CD4-positive, alpha-beta T cell treated with Interleukin-17A for 4 hours (primary cell): ENCODE measurements at regions not wholly inside any gene's neighbourhood (a gene's known extent, or its start where the extent isn't known, plus 50 kb on each side); places are given as distances from the start of the nearest gene placed in this dataset.

Source experiments
- DNase-seq: peaks from one replicate; pipeline ENCODE4 v3.0.0-alpha.2; 2020; ENCODE audit warnings: mixed read lengths

- no peak for DNase-seq
Measured at GRCh38 chr3:176697284-176697889, 499.9 kb downstream of the TBL1XR1 start.

DNA sequence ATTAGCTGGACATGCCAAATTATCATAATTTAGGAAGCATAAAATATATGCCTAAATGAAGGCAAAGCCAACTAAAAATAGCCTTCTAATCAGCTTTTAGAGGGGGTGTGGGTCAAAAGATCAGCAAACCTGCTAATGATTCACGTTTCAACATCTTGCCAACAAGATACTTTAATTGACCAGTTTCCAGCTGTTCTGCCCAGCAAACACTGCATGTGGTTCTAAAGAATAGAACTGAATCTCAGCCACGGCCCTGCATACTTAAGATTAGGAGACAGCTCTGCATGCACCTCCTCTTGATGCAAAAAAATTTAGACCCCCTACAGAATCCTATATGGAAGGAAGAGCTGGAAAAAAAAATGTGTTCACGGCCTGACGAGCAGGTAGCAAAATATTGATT lies 500.5 kb downstream of the TBL1XR1 start:
- DNase-seq: no peak

DNA sequence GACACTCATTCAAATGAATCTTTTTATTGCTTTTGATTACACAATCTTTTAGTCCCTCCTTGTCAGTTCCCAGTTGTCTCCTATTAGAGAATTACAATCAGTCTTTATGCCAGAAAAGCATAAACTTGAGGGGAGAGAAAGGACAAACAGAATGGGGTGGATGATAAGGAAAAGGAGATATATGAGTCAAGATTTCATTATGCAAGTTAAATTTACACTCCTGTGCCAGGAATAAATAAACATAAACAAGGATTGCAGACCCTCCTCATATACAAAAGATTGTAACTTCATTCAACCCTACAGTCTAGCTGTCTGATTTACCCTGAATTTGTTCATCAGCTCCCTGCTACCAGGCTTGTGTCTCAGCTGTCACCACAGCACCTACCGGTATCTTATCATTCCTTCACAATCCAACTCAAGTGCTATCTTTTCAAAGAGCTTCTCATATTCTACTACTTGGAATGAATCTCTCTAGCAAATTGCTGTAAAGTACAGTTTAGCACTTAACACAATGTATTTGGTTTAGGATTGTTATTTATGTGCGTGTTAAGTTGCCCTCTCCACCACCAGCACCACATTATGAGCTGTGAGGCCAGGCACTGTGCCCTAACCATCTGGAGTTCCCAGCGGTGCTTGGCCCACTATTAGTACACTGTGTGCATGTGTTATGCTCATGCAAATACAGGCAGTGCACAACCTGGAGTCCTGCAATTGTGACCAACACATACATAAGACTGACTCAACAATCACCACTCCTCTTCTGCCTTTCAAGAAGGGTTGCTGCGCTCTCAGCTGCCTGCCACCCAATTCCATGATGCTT lies 504.1 kb downstream of the TBL1XR1 start:
- no peak for DNase-seq

DNA sequence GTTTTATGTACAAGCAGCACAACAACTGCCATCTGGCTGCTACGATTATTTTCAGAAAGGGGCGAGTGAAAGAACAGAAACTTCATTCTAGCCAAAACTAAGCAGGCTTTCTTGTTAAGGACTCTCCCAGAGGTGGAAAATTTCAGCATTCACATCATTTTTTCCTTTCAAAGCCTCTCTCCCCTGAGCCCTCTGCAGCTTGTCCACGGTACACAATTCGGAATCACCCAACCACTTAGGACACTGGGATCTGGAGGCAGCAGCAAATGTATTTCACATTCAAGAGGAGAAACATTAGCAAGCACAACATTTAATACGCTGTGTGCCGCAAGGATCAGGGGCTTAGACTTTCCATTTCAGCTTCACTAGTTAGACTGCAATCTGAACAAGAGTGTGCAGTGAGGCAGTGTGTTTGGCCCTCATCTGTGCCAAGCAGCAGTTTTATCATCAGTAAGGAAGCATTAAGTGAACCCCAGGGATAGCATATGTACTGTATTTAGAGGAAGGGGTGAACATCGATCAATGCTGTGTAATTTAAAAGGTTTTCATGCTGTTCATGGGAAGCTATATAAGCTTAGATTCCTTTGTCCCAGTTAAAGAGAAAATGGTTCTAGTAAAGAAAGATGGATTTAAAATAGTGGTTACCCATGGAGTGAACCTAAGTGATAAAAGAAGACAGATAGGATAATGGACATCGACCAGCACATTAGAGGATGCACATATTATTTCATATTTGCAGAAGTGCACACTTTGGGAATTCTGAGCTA lies 504.9 kb downstream of the TBL1XR1 start:
- DNase-seq: no peak

- no peak for DNase-seq
Measured at GRCh38 chr3:176690083-176690869, 507.0 kb downstream of the TBL1XR1 start.

DNA sequence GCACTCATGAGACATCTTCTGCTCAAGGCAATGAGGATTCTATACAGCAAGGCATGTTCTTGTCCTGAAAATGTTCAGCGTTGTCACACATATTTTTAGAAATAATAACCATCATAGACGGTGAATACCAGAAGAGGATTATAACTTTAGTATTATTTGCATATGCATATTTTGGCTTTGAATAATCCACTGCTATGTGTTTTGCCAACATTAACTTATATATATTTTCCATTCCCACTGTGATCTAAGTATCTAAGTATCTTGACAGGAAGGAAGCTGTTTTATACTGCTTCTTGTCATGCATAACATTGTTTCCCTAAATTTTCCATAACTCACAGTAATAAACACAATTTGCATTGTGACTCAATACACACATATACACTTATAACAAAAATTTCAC lies 509.5 kb downstream of the TBL1XR1 start:
- no peak for DNase-seq

GRCh38 chr3:176683382-176683781 lies 513.9 kb downstream of the TBL1XR1 start:
- DNase-seq: no peak

- no peak for DNase-seq
Measured at GRCh38 chr3:176663837-176664831, 533.1 kb downstream of the TBL1XR1 start.

- no peak for DNase-seq
Measured at GRCh38 chr3:176663387-176663786, 533.9 kb downstream of the TBL1XR1 start.

DNA sequence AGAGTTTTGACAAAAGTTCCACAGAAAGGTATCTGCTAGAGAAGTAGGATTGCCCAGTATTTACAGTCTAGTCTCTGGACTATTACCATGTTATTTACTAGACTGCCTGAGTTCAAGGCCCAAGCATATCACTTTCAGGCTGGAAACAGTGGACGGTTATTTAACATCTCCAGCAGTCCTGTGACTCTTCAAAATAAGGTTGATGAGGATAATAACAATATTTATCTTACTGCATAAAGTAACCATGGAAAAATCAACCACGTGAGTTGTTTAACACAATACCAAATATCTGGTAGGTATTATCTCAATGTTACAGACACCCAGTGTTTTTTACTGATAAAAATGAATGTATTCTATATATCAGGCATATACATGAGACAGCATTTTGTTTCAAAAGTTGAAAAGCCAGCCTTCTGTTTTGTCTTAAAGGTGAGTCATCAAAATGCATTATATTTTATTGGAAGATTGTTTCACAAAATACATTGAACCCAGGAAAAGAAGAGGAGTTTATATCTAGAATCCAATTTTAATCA lies 535.8 kb downstream of the TBL1XR1 start:
- DNase-seq: no peak

DNA sequence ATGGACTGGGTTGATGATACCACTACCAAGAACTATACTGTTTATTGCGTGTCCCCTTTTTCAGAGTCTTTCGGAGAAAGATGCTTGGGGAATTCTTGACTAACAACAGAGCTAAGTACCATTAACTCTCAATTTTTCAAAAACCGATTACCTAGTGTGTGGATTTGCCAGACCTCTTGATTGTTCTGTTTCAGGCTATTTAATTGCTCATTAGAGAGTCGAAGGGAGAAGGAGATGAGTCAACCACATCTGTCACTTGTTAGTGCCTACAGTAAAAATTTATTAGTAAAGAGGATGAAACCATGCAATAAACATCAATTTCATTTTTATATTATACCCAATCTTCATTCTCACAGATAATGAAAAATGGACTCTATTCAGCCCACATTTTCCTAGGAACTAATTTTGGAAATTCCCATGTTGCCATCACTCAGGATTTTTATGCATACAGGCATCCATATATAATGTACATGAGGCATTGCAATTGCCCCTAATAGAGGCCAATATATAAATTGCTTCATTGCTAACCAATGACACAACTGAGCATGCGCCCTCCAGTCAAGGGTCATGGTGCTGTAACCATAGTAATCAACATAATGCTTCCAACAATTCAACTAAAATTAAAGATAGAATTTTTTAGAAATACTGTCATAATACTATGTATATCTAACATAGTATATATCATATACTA lies 541.7 kb downstream of the TBL1XR1 start:
- no peak for DNase-seq

DNA sequence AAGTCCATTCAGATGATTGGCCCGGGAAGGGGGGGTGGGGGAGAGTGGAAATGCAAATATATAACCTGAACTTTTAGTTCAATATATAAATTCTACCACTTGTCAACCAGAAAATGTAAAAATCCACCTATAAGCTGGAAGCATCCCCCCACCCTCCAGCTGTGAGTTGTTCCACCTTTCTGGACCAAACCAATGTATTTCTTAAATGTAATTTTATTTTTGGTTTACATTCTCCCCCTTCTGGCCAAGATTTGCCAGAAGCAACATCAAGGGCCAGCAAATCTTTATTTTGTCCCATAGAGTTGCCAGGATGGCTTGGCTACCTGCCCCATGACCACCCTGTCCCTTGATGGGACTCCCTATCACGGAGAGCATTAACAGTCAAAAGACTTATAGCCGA lies 545.7 kb downstream of the TBL1XR1 start:
- no peak for DNase-seq

DNA sequence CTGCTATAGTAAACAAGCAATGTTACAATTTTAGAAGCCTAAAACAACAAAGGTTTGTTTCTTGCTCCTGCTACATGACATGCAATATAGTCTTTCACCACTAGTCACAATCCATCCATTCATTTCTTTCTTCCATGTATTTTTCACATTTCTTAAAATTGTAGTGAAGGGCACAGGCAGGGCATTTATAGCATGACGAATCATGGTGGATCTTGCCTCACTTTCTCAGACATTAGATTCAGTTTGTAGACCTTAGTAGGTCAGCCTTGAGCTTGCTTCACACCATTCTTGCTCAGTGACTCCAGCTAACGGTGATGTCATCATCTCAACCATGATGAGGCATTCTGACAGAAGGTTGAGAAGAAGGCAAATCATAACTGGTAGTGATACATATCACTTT lies 546.8 kb downstream of the TBL1XR1 start:
- DNase-seq: no peak

GRCh38 chr3:176647987-176648386 lies 549.3 kb downstream of the TBL1XR1 start:
- DNase-seq: no peak

- no peak for DNase-seq
Measured at GRCh38 chr3:176633511-176633910, 563.8 kb downstream of the TBL1XR1 start.

DNA sequence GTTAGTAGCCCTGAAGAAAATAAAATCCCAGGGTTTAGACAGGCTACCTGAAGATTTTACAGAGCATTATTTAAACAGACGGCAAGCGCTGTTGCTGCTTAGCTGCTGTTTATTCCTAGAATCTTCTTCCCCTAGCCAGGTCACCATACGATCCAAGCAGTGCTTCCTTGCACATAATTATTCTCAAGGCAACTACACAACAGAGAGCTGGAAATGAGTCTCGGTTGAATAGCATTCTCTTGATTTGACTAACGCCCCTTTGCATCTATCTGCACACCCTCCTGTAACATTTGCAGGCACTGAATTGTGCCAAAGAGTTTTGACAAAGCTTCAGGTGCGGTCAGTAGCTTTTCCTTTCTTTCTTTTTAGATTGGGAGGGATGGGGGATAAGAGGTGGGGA lies 564.4 kb downstream of the TBL1XR1 start:
- no peak for DNase-seq

DNA sequence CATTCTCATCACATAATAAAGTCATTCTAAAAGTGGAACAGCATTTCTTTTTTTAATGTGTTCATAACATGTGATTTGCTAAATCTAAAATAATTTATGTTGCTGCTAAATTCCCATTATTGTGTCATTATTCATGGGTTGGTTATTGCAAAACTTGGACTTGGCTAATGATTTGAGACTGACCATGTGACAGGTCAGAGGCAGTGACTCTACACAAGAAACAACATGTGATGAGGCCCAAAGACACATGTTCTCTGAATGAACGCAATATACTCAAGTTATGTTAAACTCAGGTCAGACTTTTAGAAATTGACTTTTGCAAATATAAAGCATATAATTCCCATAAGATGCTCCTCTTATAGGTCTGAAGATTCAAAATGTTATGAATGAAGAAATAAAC lies 566.1 kb downstream of the TBL1XR1 start:
- DNase-seq: no peak

DNA sequence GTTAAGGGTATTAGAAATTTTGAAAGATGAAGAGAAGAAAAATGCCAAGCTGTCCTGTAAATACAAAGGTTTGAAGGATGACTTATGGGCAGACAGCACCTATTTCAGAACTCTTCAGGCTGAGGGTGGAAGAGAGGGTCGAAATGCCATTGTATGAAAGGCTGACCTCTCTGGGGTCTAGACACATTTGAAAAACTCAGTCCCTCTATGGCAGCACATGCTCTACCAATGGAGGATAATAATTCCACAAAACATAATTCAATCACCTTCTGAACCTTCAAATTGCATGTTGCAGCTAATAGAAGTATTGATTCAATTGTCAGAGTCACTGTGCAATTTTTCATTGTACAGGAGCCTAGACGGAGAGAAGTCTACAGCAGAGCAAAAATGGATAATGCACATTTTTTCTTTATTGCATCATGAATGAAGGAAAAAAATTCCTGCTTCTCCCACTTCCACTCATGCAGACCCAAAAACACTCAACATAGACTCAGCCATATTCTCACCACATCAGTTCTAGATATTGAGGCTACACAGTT lies 569.1 kb downstream of the TBL1XR1 start:
- no peak for DNase-seq

- no peak for DNase-seq
Measured at GRCh38 chr3:176623468-176624150, 573.7 kb downstream of the TBL1XR1 start.

- no peak for DNase-seq
Measured at GRCh38 chr3:176619833-176620232, 577.4 kb downstream of the TBL1XR1 start.
